ENCODE measurements at regions not wholly inside any gene's neighbourhood (a gene's known extent, or its start where the extent isn't known, plus 50 kb on each side); places are given as distances from the start of the nearest gene placed in this dataset.

- no peak overlapping the region for H3K4me3 ChIP-seq (ENCODE audit: low read length)
- no peak for DNase-seq
- H3K4me1 ChIP-seq (ENCODE audit: control insufficient read depth, insufficient read depth, low read length): no peaks in the 10 kb centered on the region
- no peak overlapping the region for H3K27ac ChIP-seq (ENCODE audit: low read length)
- 77% methylated on average over 5 of the region's 5 CpGs for WGBS (ENCODE audit: insufficient coverage)
- no peaks in the 10 kb centered on the region for H3K9me3 ChIP-seq (replicated peaks; ENCODE audit: control insufficient read depth, low read depth, low read length)
- H3K27me3 ChIP-seq (ENCODE audit: control insufficient read depth, insufficient read depth, low read length): no peaks in the 10 kb centered on the region
- H3K36me3 ChIP-seq (ENCODE audit: control insufficient read depth, insufficient read depth, low read length): no peaks in the 10 kb centered on the region
Observed at GRCh38 chr15:38189671-38190295, 62.9 kb upstream of the SPRED1 start.

- Histone ChIP-seq H3K4me3 (ENCODE audit: low read length) (no peak overlapping the region), H3K27me3 (ENCODE audit: control insufficient read depth, insufficient read depth, low read length) (no peaks in the 10 kb centered on the region), H3K4me1 (ENCODE audit: control insufficient read depth, insufficient read depth, low read length) (no peaks in the 10 kb centered on the region), H3K36me3 (ENCODE audit: control insufficient read depth, insufficient read depth, low read length) (no peaks in the 10 kb centered on the region), H3K27ac (ENCODE audit: low read length) (no peak overlapping the region), H3K9me3 (replicated peaks; ENCODE audit: control insufficient read depth, low read depth, low read length) (no peaks in the 10 kb centered on the region)
- no peak for DNase-seq
- 84% methylated on average over 7 of the region's 10 CpGs for WGBS (ENCODE audit: insufficient coverage)
Observed at GRCh38 chr15:38190501-38190900, 62.1 kb upstream of the SPRED1 start.

GRCh38 chr15:38192496-38192895 is 60.1 kb upstream of the SPRED1 start:
- no peak overlapping the region for H3K4me3 ChIP-seq (ENCODE audit: low read length)
- no CpG with 5 or more reads among the region's 2 CpGs for WGBS (ENCODE audit: insufficient coverage)
- no peaks in the 10 kb centered on the region for H3K9me3 ChIP-seq (replicated peaks; ENCODE audit: control insufficient read depth, low read depth, low read length)
- H3K4me1 ChIP-seq (ENCODE audit: control insufficient read depth, insufficient read depth, low read length): peaks cover 2% of the 10 kb centered on the region
- no peaks in the 10 kb centered on the region for H3K36me3 ChIP-seq (ENCODE audit: control insufficient read depth, insufficient read depth, low read length)
- H3K27me3 ChIP-seq (ENCODE audit: control insufficient read depth, insufficient read depth, low read length): no peaks in the 10 kb centered on the region
- H3K27ac ChIP-seq (ENCODE audit: low read length): no peak overlapping the region
- DNase-seq: no peak

- H3K27me3 ChIP-seq (ENCODE audit: control insufficient read depth, insufficient read depth, low read length): no peaks in the 10 kb centered on the region
- H3K4me1 ChIP-seq (ENCODE audit: control insufficient read depth, insufficient read depth, low read length): peaks cover 2% of the 10 kb centered on the region
- H3K27ac ChIP-seq (ENCODE audit: low read length): no peak overlapping the region
- H3K36me3 ChIP-seq (ENCODE audit: control insufficient read depth, insufficient read depth, low read length): no peaks in the 10 kb centered on the region
- H3K4me3 ChIP-seq (ENCODE audit: low read length): no peak overlapping the region
- WGBS (ENCODE audit: insufficient coverage): no CpG with 5 or more reads among the region's 1 CpG
- no peaks in the 10 kb centered on the region for H3K9me3 ChIP-seq (replicated peaks; ENCODE audit: control insufficient read depth, low read depth, low read length)
- DNase-seq: no peak
Observed at GRCh38 chr15:38193496-38193895, 59.1 kb upstream of the SPRED1 start.

GRCh38 chr15:38195191-38195901 is 57.3 kb upstream of the SPRED1 start:
- no peak for DNase-seq
- Histone ChIP-seq H3K4me1 (ENCODE audit: control insufficient read depth, insufficient read depth, low read length) (peaks cover 2% of the 10 kb centered on the region), H3K4me3 (ENCODE audit: low read length) (no peak overlapping the region), H3K27me3 (ENCODE audit: control insufficient read depth, insufficient read depth, low read length) (no peaks in the 10 kb centered on the region), H3K27ac (ENCODE audit: low read length) (peak overlapping the region; percentile 15), H3K9me3 (replicated peaks; ENCODE audit: control insufficient read depth, low read depth, low read length) (no peaks in the 10 kb centered on the region), H3K36me3 (ENCODE audit: control insufficient read depth, insufficient read depth, low read length) (no peaks in the 10 kb centered on the region)
- WGBS (ENCODE audit: insufficient coverage): 90% methylated on average over 2 of the region's 5 CpGs

GRCh38 chr15:38196076-38196475 is 56.6 kb upstream of the SPRED1 start:
- Histone ChIP-seq H3K9me3 (replicated peaks; ENCODE audit: control insufficient read depth, low read depth, low read length) (no peaks in the 10 kb centered on the region), H3K36me3 (ENCODE audit: control insufficient read depth, insufficient read depth, low read length) (no peaks in the 10 kb centered on the region), H3K4me3 (ENCODE audit: low read length) (no peak overlapping the region), H3K27me3 (ENCODE audit: control insufficient read depth, insufficient read depth, low read length) (no peaks in the 10 kb centered on the region), H3K4me1 (ENCODE audit: control insufficient read depth, insufficient read depth, low read length) (peaks cover 2% of the 10 kb centered on the region), H3K27ac (ENCODE audit: low read length) (peak overlapping the region; percentile 15)
- no CpG with 5 or more reads among the region's 1 CpG for WGBS (ENCODE audit: insufficient coverage)
- DNase-seq: peak; percentile 73

- Histone ChIP-seq H3K36me3 (ENCODE audit: control insufficient read depth, insufficient read depth, low read length) (no peaks in the 10 kb centered on the region), H3K27ac (ENCODE audit: low read length) (no peak overlapping the region), H3K4me3 (ENCODE audit: low read length) (no peak overlapping the region), H3K4me1 (ENCODE audit: control insufficient read depth, insufficient read depth, low read length) (peaks cover 4% of the 10 kb centered on the region), H3K9me3 (replicated peaks; ENCODE audit: control insufficient read depth, low read depth, low read length) (no peaks in the 10 kb centered on the region), H3K27me3 (ENCODE audit: control insufficient read depth, insufficient read depth, low read length) (no peaks in the 10 kb centered on the region)
- no CpG with 5 or more reads among the region's 4 CpGs for WGBS (ENCODE audit: insufficient coverage)
- DNase-seq: peak; percentile 54
Observed at GRCh38 chr15:38197553-38197952, 55.1 kb upstream of the SPRED1 start.

- Histone ChIP-seq H3K27me3 (ENCODE audit: control insufficient read depth, insufficient read depth, low read length) (no peaks in the 10 kb centered on the region), H3K4me3 (ENCODE audit: low read length) (no peak overlapping the region), H3K36me3 (ENCODE audit: control insufficient read depth, insufficient read depth, low read length) (no peaks in the 10 kb centered on the region), H3K4me1 (ENCODE audit: control insufficient read depth, insufficient read depth, low read length) (peaks cover 2% of the 10 kb centered on the region), H3K9me3 (replicated peaks; ENCODE audit: control insufficient read depth, low read depth, low read length) (no peaks in the 10 kb centered on the region), H3K27ac (ENCODE audit: low read length) (peak overlapping the region; percentile 47)
- no CpG with 5 or more reads among the region's 3 CpGs for WGBS (ENCODE audit: insufficient coverage)
- DNase-seq: peak; percentile 63
Observed at GRCh38 chr15:38201714-38202113, 50.9 kb upstream of the SPRED1 start.

- Histone ChIP-seq H3K27ac (ENCODE audit: low read length) (no peak overlapping the region), H3K4me1 (ENCODE audit: control insufficient read depth, insufficient read depth, low read length) (peaks cover 5% of the 10 kb centered on the region), H3K4me3 (ENCODE audit: low read length) (no peak overlapping the region), H3K9me3 (replicated peaks; ENCODE audit: control insufficient read depth, low read depth, low read length) (no peaks in the 10 kb centered on the region), H3K27me3 (ENCODE audit: control insufficient read depth, insufficient read depth, low read length) (no peaks in the 10 kb centered on the region), H3K36me3 (ENCODE audit: control insufficient read depth, insufficient read depth, low read length) (no peaks in the 10 kb centered on the region)
- no CpG with 5 or more reads among the region's 1 CpG for WGBS (ENCODE audit: insufficient coverage)
- peak; percentile 42 for DNase-seq
Observed at GRCh38 chr15:38202361-38202760, 50.3 kb upstream of the SPRED1 start.

Data from muscle of leg (tissue), 3 donors.